ENCODE measurements at regions not wholly inside any gene's neighbourhood (a gene's known extent, or its start where the extent isn't known, plus 50 kb on each side); places are given as distances from the start of the nearest gene placed in this dataset.

DNA sequence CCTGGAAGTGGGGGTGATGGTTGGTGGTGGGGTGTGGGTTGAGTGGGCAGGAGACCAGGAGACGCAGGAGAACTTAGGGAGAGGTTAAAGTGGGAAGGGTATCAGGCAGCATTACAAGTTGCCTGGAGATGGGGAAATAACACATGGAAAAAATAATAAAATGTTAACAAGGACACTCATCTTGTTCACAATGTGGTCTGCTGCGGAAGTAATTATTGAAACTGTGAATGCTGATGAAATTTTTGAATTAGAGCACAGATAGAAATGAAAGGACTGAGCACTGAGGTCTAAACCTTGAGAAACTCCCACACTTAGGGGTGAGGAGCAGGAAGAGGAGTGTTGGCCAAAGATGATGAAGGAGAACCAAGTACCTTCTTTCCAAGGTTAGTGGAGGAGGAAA, 346.0 kb upstream of the PLET1 start:
- no peaks in the 10 kb centered on the region for H3K9me3 ChIP-seq

DNA sequence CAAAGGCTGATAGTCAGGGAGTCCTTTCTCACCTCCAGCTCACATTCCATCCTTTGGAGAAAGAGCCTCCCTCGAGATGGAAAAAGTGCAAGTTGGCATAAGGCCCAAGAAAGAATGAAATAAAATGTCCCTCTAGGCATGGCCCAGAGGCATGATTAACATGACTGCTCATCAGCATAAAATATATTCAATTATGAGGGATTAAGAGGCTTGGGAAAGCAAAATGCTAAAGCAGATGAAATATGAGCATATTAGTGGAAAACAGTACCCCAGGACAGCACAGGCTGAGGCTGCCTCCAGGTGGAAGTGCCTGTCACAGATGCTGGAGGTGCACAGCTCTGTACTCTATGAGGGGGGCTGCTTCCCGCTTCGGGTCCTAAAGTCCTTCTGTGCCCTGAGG, 347.8 kb upstream of the PLET1 start:
- no peak for ATAC-seq
- peaks cover 0 to 11% of the 10 kb centered on the region in 2 donors for H3K27me3 ChIP-seq
- intact Hi-C loops (cut with DNase I) = no loop called here
- DNase-seq = no peak
- no peak overlapping the region for H3K27ac ChIP-seq
- H3K9me3 ChIP-seq = no peaks in the 10 kb centered on the region
- no peak overlapping the region for H3K4me3 ChIP-seq
- TF ChIP-seq, protein P1, sequence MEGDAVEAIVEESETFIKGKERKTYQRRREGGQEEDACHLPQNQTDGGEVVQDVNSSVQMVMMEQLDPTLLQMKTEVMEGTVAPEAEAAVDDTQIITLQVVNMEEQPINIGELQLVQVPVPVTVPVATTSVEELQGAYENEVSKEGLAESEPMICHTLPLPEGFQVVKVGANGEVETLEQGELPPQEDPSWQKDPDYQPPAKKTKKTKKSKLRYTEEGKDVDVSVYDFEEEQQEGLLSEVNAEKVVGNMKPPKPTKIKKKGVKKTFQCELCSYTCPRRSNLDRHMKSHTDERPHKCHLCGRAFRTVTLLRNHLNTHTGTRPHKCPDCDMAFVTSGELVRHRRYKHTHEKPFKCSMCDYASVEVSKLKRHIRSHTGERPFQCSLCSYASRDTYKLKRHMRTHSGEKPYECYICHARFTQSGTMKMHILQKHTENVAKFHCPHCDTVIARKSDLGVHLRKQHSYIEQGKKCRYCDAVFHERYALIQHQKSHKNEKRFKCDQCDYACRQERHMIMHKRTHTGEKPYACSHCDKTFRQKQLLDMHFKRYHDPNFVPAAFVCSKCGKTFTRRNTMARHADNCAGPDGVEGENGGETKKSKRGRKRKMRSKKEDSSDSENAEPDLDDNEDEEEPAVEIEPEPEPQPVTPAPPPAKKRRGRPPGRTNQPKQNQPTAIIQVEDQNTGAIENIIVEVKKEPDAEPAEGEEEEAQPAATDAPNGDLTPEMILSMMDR (IDR thresholded peaks at IDR 0.05) = no peak
- H3K4me1 ChIP-seq = no peaks in the 10 kb centered on the region
- no peaks in the 10 kb centered on the region for H3K36me3 ChIP-seq

More for the DNA sequence above, 346.0 kb upstream of the PLET1 start:
- H3K36me3 ChIP-seq = no peaks in the 10 kb centered on the region
- H3K4me3 ChIP-seq = no peak overlapping the region
- H3K4me1 ChIP-seq = no peaks in the 10 kb centered on the region
- no peak overlapping the region for H3K27ac ChIP-seq
- TF ChIP-seq, protein P1 (IDR thresholded peaks at IDR 0.05) = no peak
- DNase-seq = no peak
- no peak for ATAC-seq
- intact Hi-C loops (cut with DNase I) = no loop called here
- H3K27me3 ChIP-seq = peaks cover 0 to 11% of the 10 kb centered on the region in 2 donors

DNA sequence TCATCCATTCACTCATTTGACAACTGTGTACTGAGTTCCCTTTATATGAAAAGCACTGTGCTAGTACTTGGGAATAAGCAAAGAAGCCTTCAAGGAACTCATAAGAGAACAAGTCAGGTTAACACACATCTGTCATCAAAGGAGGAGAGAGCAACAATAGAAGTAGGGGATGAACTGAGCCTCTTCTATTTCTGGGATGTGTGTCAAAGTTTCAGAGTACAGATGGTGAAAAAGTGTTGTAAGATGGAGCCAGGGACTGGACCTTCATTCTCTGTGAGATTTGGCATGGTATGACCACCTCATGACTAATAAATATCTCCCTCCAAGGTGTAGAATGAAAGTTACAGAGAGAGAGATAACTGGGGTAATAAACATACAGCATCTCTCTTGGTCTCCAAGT, 349.8 kb upstream of the PLET1 start:
- Histone ChIP-seq H3K27ac (no peak overlapping the region), H3K27me3 (peaks cover 0 to 11% of the 10 kb centered on the region in 2 donors), H3K4me3 (no peak overlapping the region), H3K4me1 (no peaks in the 10 kb centered on the region), H3K9me3 (no peaks in the 10 kb centered on the region), H3K36me3 (no peaks in the 10 kb centered on the region)
- no peak for ATAC-seq
- DNase-seq = no peak
- intact Hi-C loops (cut with DNase I) = no loop called here
- TF ChIP-seq, protein P1 (IDR thresholded peaks at IDR 0.05) = no peak

DNA sequence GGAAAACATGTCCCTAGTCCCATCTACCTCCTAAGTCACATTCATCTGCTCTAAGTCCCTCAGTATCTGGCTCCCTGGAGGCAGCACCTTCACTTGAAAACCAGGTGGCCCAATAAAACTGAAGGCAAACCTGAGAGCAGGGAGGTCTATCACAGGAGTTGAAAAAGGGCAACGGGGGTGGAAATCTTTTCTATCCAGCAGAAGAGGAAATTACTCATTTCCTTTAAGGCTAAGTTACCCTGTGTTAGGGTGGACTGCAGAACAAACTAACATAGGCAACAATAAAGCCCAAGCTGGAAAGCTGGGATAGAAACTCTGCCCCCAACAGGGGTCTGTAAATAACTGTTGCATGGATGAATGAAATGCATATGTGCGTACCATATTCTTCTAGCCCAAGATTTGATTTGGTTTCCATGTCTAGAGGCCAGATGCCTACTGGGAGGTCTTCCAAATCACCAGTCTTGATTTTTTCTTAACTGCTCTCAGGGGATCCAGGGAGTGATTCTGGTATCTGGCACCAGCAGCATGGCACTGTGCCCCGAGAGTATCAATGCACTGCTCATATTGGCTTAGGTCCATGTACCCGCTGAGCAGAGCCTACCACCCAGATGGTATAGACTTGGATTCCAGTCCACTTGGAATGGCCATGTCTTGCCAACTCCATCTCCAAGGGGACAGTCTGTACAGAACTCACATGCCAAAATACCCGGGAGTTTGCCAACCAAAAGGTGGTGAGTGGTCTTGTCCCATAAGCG, 350.0 kb upstream of the NCAM1 start:
- Histone ChIP-seq H3K27ac (no peak overlapping the region), H3K9me3 (no peaks in the 10 kb centered on the region), H3K4me1 (no peaks in the 10 kb centered on the region), H3K4me3 (no peak overlapping the region), H3K36me3 (no peaks in the 10 kb centered on the region), H3K27me3 (peaks cover 0 to 11% of the 10 kb centered on the region in 2 donors)
- DNase-seq (no peak), ATAC-seq (no peak)
- TF ChIP-seq, protein P1 (IDR thresholded peaks at IDR 0.05) = no peak
- intact Hi-C loops (cut with DNase I) = no loop called here

DNA sequence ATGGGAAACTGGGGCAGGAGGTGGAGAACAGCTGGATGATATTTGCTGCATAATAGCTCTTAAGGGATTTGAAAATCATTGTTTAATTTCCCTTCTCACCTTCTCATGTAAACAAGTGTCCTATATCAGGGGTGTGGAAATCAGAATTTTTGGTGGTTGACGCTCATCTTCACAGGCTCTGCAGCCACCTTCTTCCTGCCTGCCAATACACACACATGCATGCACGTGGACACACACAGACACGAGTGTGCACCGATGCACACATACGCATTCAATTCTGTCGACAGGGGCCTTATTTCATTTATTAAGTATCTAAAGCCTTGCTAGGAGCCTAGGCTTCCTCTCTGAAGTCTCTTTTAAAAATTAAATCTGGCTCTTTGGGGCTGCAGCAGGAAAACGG, 349.4 kb upstream of the NCAM1 start:
- Histone ChIP-seq H3K4me3 (no peak overlapping the region), H3K4me1 (no peaks in the 10 kb centered on the region), H3K9me3 (no peaks in the 10 kb centered on the region), H3K36me3 (no peaks in the 10 kb centered on the region), H3K27me3 (peaks cover 0 to 11% of the 10 kb centered on the region in 2 donors), H3K27ac (no peak overlapping the region)
- ATAC-seq (no peak), DNase-seq (no peak)
- intact Hi-C loops (cut with DNase I) = no loop called here
- TF ChIP-seq, protein P1 (IDR thresholded peaks at IDR 0.05) = no peak
